ENCODE measurements at regions not wholly inside any gene's neighbourhood (a gene's known extent, or its start where the extent isn't known, plus 50 kb on each side); places are given as distances from the start of the nearest gene placed in this dataset.

DNA sequence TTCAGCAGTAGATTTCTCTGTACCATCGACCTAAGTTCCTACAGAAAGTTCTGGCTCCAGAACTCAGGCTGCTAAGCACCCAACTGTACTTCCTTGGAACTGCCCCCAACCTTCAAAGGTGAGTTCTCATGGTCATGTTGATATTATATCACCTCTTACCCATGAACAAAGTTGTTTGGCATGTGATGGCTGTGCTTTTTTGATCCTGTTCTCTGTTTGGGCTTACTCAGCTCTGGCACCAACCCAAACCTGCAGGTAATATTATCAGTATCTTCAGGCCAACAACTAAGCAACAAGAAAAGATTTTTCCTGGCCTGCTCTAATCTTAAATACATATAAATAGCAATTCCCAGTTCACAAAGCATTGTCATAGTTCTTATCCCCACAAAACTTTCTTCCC, 318.7 kb upstream of the LMCD1 start:
- no peak overlapping the region for H3K4ac ChIP-seq (ENCODE audit: low read depth, low read length)
- H3K18ac ChIP-seq (ENCODE audit: low read depth, low read length), result no peak overlapping the region
- H3K36me3 ChIP-seq (ENCODE audit: control insufficient read depth, insufficient read depth, low read length), result no peaks in the 10 kb centered on the region
- H3K79me1 ChIP-seq (ENCODE audit: low read depth in 1 of 2, low read length in 2 of 2), result no peaks in the 10 kb centered on the region
- H3K14ac ChIP-seq (replicated peaks; ENCODE audit: low read depth, low read length), result no peak overlapping the region
- H4K91ac ChIP-seq (ENCODE audit: insufficient read depth, low read depth, low read length), result no peak overlapping the region
- no peak overlapping the region for H3K4me3 ChIP-seq (ENCODE audit: insufficient read depth, low read depth, low read length)
- no peak overlapping the region for H4K5ac ChIP-seq (ENCODE audit: low read depth, low read length)
- H3K4me2 ChIP-seq (ENCODE audit: low read depth, low read length), result no peak overlapping the region
- no peaks in the 10 kb centered on the region for H3K9me3 ChIP-seq (ENCODE audit: control insufficient read depth, insufficient read depth, low read length)
- no peak overlapping the region for H2AK9ac ChIP-seq (replicated peaks; ENCODE audit: low read depth, low read length, poor library complexity)
- no peak overlapping the region for H3K27ac ChIP-seq (ENCODE audit: insufficient read depth, low read length)
- no peaks in the 10 kb centered on the region for H4K20me1 ChIP-seq (ENCODE audit: insufficient read depth, low read length)
- no peak overlapping the region for H2AK5ac ChIP-seq (ENCODE audit: low read depth, low read length)
- WGBS, 2 experiments (ENCODE audit: extremely low coverage in 2 of 2, insufficient read length in 1 of 2), result no CpG with 5 or more reads among the region's 1 CpG
- ChIA-PET POLR2A (ENCODE audit: unreplicated experiment) (no interaction called here), CTCF (no interaction called here)
- H4K8ac ChIP-seq (ENCODE audit: low read depth in 2 of 2, low read length in 2 of 2), result no peak overlapping the region
- no peak overlapping the region for H2AFZ ChIP-seq (replicated peaks; ENCODE audit: low read length, poor library complexity)
- H2BK15ac ChIP-seq (ENCODE audit: low read depth, low read length), result no peak overlapping the region
- no peak for ATAC-seq (ENCODE audit: low read depth)
- in situ Hi-C loops (cut with MboI; ENCODE audit: low sequenced_read_pairs) (no loop called here), dilution Hi-C loops (cut with HindIII; ENCODE audit: low sequenced_read_pairs, unreplicated experiment) (no loop called here), intact Hi-C loops (cut with micrococcal nuclease) (no loop called here)
- TF ChIP-seq, protein P1, sequence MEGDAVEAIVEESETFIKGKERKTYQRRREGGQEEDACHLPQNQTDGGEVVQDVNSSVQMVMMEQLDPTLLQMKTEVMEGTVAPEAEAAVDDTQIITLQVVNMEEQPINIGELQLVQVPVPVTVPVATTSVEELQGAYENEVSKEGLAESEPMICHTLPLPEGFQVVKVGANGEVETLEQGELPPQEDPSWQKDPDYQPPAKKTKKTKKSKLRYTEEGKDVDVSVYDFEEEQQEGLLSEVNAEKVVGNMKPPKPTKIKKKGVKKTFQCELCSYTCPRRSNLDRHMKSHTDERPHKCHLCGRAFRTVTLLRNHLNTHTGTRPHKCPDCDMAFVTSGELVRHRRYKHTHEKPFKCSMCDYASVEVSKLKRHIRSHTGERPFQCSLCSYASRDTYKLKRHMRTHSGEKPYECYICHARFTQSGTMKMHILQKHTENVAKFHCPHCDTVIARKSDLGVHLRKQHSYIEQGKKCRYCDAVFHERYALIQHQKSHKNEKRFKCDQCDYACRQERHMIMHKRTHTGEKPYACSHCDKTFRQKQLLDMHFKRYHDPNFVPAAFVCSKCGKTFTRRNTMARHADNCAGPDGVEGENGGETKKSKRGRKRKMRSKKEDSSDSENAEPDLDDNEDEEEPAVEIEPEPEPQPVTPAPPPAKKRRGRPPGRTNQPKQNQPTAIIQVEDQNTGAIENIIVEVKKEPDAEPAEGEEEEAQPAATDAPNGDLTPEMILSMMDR (conservative IDR thresholded peaks at IDR 0.05; ENCODE audit: low read depth, low read length), result no peak
- no peak for TF ChIP-seq SMC3 (IDR thresholded peaks at IDR 0.05; ENCODE audit: low read depth, low read length)
- no peak for TF ChIP-seq RCOR1 (IDR thresholded peaks at IDR 0.05; ENCODE audit: insufficient replicate concordance, low read length)
- TF ChIP-seq, protein P2, sequence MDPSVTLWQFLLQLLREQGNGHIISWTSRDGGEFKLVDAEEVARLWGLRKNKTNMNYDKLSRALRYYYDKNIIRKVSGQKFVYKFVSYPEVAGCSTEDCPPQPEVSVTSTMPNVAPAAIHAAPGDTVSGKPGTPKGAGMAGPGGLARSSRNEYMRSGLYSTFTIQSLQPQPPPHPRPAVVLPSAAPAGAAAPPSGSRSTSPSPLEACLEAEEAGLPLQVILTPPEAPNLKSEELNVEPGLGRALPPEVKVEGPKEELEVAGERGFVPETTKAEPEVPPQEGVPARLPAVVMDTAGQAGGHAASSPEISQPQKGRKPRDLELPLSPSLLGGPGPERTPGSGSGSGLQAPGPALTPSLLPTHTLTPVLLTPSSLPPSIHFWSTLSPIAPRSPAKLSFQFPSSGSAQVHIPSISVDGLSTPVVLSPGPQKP (IDR thresholded peaks at IDR 0.05; ENCODE audit: borderline replicate concordance, low read depth, low read length), result no peak
- TF ChIP-seq RAD21 (IDR thresholded peaks at IDR 0.05; ENCODE audit: low read length), result no peak
- TF ChIP-seq, protein P3, sequence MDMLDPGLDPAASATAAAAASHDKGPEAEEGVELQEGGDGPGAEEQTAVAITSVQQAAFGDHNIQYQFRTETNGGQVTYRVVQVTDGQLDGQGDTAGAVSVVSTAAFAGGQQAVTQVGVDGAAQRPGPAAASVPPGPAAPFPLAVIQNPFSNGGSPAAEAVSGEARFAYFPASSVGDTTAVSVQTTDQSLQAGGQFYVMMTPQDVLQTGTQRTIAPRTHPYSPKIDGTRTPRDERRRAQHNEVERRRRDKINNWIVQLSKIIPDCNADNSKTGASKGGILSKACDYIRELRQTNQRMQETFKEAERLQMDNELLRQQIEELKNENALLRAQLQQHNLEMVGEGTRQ (IDR thresholded peaks at IDR 0.05; ENCODE audit: low read depth, low read length), result no peak
- no peak for TF ChIP-seq CEBPB (IDR thresholded peaks at IDR 0.05; ENCODE audit: low read depth, low read length)
- TF ChIP-seq CHD1 (IDR thresholded peaks at IDR 0.05; ENCODE audit: low read depth, low read length), result no peak
- no peak for TF ChIP-seq BHLHE40 (IDR thresholded peaks at IDR 0.05; ENCODE audit: low read depth, low read length)
- TF ChIP-seq MAZ (IDR thresholded peaks at IDR 0.05; ENCODE audit: borderline replicate concordance, low read depth, low read length), result no peak
- TF ChIP-seq FOS (IDR thresholded peaks at IDR 0.05; ENCODE audit: low read depth, low read length), result no peak
- TF ChIP-seq RFX5 (IDR thresholded peaks at IDR 0.05; ENCODE audit: low read depth, low read length), result no peak
- TF ChIP-seq POLR2A (IDR thresholded peaks at IDR 0.05; ENCODE audit: low read depth, low read length), result no peak
- no peak overlapping the region for H2BK20ac ChIP-seq (ENCODE audit: low read depth, low read length)
- no peak overlapping the region for H3K56ac ChIP-seq (ENCODE audit: extremely low read depth, insufficient read depth, low read length)
- H3K4me1 ChIP-seq (ENCODE audit: control insufficient read depth, insufficient read depth, low read length), result no peaks in the 10 kb centered on the region
- no peak overlapping the region for H2BK120ac ChIP-seq (ENCODE audit: low read depth, low read length)
- H3K23ac ChIP-seq (ENCODE audit: low read depth, low read length), result no peak overlapping the region
- no TSS peak for BruUV-seq (replicated peaks)
- DNase-seq, result no peak
- H2BK5ac ChIP-seq (ENCODE audit: low read depth, low read length, poor library complexity, severe bottlenecking), result no peak overlapping the region
- H3K9ac ChIP-seq (ENCODE audit: low read depth, low read length), result no peak overlapping the region
- no peaks in the 10 kb centered on the region for H3K27me3 ChIP-seq (ENCODE audit: control insufficient read depth, insufficient read depth, low read length)
- no peaks in the 10 kb centered on the region for H3K9me1 ChIP-seq (ENCODE audit: insufficient read depth, low read length)

Data from IMR-90 (cell line).